Gastroesophageal sphincter (tissue), 3 donors: ENCODE measurements at regions not wholly inside any gene's neighbourhood (a gene's known extent, or its start where the extent isn't known, plus 50 kb on each side); places are given as distances from the start of the nearest gene placed in this dataset.

Experiments
- EP300 ChIP-seq: sonication (generic); formaldehyde crosslinking; IDR thresholded peaks from one replicate; pipeline ENCODE4 v1.6.1; 2017; ENCODE audit warnings: antibody characterized with exemption, mild to moderate bottlenecking
- POLR2A ChIP-seq, 2 donors: fragments of 450-650 bp; IDR thresholded peaks; one replicate each; pipeline ENCODE4 v1.6.1; 2017; ENCODE audit warnings: antibody characterized with exemption in 2 of 2, mild to moderate bottlenecking in 2 of 2, moderate library complexity in 1 of 2
- POLR2AphosphoS5 ChIP-seq: sonication (generic); formaldehyde crosslinking; IDR thresholded peaks from one replicate; pipeline ENCODE4 v1.6.1; 2017; ENCODE audit warnings: antibody characterized with exemption
- TF ChIP-seq, protein P1 (sequence below), 4 experiments: fragments of 200-600 bp in 2 of 4; fragments of 450-650 bp in 2 of 4; sonication (generic) in 1 of 4; IDR thresholded peaks; one replicate each; pipeline ENCODE4 v1.5.1; 2017 to 2019; ENCODE audit warnings: antibody characterized with exemption in 4 of 4, mild to moderate bottlenecking in 2 of 4, moderate library complexity in 2 of 4

DNA sequence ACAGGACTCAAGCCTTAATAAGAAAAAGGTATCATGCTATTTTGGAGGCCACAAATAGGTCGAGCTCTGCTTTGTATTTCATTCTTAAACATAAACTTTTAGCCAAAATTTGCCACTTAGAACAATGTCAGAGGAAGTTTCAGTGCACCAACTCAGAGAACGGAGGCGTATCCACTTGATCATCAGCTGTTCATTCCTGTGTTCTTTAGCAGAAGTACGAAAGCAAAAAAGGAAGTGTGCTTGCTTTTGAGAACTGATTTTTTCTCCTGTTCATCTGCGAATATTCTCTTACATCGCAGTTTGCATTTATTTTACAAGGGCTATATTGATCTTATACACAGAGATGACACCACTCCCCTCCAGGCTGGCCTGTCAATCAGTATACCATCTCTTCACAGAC is 188.6 kb upstream of the SOX5 start:
- TF ChIP-seq POLR2AphosphoS5 (no peak), POLR2A (IDR thresholded peaks at IDR 0.05) (no peak), EP300 (no peak)
- TF ChIP-seq, protein P1, sequence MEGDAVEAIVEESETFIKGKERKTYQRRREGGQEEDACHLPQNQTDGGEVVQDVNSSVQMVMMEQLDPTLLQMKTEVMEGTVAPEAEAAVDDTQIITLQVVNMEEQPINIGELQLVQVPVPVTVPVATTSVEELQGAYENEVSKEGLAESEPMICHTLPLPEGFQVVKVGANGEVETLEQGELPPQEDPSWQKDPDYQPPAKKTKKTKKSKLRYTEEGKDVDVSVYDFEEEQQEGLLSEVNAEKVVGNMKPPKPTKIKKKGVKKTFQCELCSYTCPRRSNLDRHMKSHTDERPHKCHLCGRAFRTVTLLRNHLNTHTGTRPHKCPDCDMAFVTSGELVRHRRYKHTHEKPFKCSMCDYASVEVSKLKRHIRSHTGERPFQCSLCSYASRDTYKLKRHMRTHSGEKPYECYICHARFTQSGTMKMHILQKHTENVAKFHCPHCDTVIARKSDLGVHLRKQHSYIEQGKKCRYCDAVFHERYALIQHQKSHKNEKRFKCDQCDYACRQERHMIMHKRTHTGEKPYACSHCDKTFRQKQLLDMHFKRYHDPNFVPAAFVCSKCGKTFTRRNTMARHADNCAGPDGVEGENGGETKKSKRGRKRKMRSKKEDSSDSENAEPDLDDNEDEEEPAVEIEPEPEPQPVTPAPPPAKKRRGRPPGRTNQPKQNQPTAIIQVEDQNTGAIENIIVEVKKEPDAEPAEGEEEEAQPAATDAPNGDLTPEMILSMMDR (IDR thresholded peaks at IDR 0.05), result no peak
